ENCODE measurements at regions not wholly inside any gene's neighbourhood (a gene's known extent, or its start where the extent isn't known, plus 50 kb on each side); places are given as distances from the start of the nearest gene placed in this dataset.

- H3K27me3 ChIP-seq (ENCODE audit: control insufficient read depth in 1 of 2, insufficient read depth in 1 of 2, low read length in 2 of 2), result peaks cover 10 to 24% of the 10 kb centered on the region in 2 experiments
- H4K91ac ChIP-seq (ENCODE audit: low read length), result no peak overlapping the region
- no peak for DNase-seq
- no peaks in the 10 kb centered on the region for H3K4me1 ChIP-seq (ENCODE audit: control insufficient read depth, insufficient read depth, low read depth, low read length)
- H3K9ac ChIP-seq (ENCODE audit: low read length), result no peak overlapping the region
- H3K4ac ChIP-seq (ENCODE audit: low read depth in 1 of 2, low read length in 2 of 2), result no peak overlapping the region
- H3K4me2 ChIP-seq (ENCODE audit: low read length, poor library complexity, severe bottlenecking), result no peak overlapping the region
- H3K79me1 ChIP-seq (replicated peaks; ENCODE audit: low read length, poor library complexity, severe bottlenecking), result no peaks in the 10 kb centered on the region
- H2BK15ac ChIP-seq (ENCODE audit: low read depth, poor library complexity, severe bottlenecking), result no peak overlapping the region
- no peak overlapping the region for H2BK120ac ChIP-seq (ENCODE audit: low read depth, low read length)
- H3K14ac ChIP-seq (ENCODE audit: low read length in 2 of 2), result no peak overlapping the region
- H4K8ac ChIP-seq (ENCODE audit: low read length), result no peak overlapping the region
- H3K9me3 ChIP-seq (ENCODE audit: control insufficient read depth, low read length), result no peaks in the 10 kb centered on the region
- H3K18ac ChIP-seq (ENCODE audit: low read depth in 1 of 2, low read length in 2 of 2), result no peak overlapping the region
- H3K27ac ChIP-seq (ENCODE audit: low read length, poor library complexity, severe bottlenecking), result no peak overlapping the region
- H3K36me3 ChIP-seq (ENCODE audit: control insufficient read depth in 1 of 2, insufficient read depth in 2 of 2, low read depth in 1 of 2, low read length in 2 of 2), result no peaks in the 10 kb centered on the region
- H2BK5ac ChIP-seq (ENCODE audit: low read depth, low read length, poor library complexity, severe bottlenecking), result no peak overlapping the region
- H2BK12ac ChIP-seq (ENCODE audit: low read length in 2 of 2), result no peak overlapping the region
- H3K23ac ChIP-seq (ENCODE audit: low read length in 2 of 2), result no peak overlapping the region
- no peak overlapping the region for H3K4me3 ChIP-seq (ENCODE audit: insufficient read depth in 1 of 2, low read depth in 1 of 2, low read length in 2 of 2)
- WGBS, result 91% methylated on average over 2 of the region's 4 CpGs
- H2AFZ ChIP-seq (ENCODE audit: low read depth, low read length), result no peak overlapping the region
- H2AK5ac ChIP-seq (ENCODE audit: low read length, severe bottlenecking), result no peak overlapping the region
Observed at GRCh38 chr9:120303519-120303918, 276.4 kb downstream of the CDK5RAP2 start.

DNA sequence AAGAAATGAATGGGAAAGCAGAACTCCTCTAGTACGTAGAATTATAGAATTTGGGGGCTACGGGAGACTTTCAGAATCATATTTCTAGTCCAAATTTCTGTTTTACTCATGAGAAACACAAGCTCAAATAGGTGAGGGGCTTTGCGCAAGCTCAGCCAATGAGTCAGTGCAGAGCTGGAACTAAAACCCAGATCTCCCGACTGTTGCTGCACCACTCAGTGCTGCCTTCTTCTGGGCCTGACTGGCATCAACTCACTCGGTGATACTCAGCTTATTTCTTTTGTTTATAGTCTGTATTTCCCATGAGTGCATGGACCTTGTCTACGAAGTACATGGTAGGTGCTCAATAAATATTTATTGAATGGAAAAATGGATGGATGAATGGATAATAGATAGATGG lies 280.2 kb downstream of the CDK5RAP2 start:
- 50% methylated on average over 4 of the region's 6 CpGs for WGBS
- H3K36me3 ChIP-seq (ENCODE audit: control insufficient read depth in 1 of 2, insufficient read depth in 2 of 2, low read depth in 1 of 2, low read length in 2 of 2), result no peaks in the 10 kb centered on the region
- H3K14ac ChIP-seq (ENCODE audit: low read length in 2 of 2), result no peak overlapping the region
- H2BK120ac ChIP-seq (ENCODE audit: low read depth, low read length), result no peak overlapping the region
- H2BK5ac ChIP-seq (ENCODE audit: low read depth, low read length, poor library complexity, severe bottlenecking), result no peak overlapping the region
- H3K4ac ChIP-seq (ENCODE audit: low read depth in 1 of 2, low read length in 2 of 2), result no peak overlapping the region
- H2AK5ac ChIP-seq (ENCODE audit: low read length, severe bottlenecking), result no peak overlapping the region
- H2AFZ ChIP-seq (ENCODE audit: low read depth, low read length), result no peak overlapping the region
- no peak for DNase-seq
- H3K4me2 ChIP-seq (ENCODE audit: low read length, poor library complexity, severe bottlenecking), result no peak overlapping the region
- no peak overlapping the region for H3K27ac ChIP-seq (ENCODE audit: low read length, poor library complexity, severe bottlenecking)
- no peaks in the 10 kb centered on the region for H3K79me1 ChIP-seq (replicated peaks; ENCODE audit: low read length, poor library complexity, severe bottlenecking)
- no peaks in the 10 kb centered on the region for H3K4me1 ChIP-seq (ENCODE audit: control insufficient read depth, insufficient read depth, low read depth, low read length)
- H3K9ac ChIP-seq (ENCODE audit: low read length), result no peak overlapping the region
- H3K18ac ChIP-seq (ENCODE audit: low read depth in 1 of 2, low read length in 2 of 2), result no peak overlapping the region
- no peak overlapping the region for H2BK15ac ChIP-seq (ENCODE audit: low read depth, poor library complexity, severe bottlenecking)
- H3K23ac ChIP-seq (ENCODE audit: low read length in 2 of 2), result no peak overlapping the region
- H4K91ac ChIP-seq (ENCODE audit: low read length), result no peak overlapping the region
- H2BK12ac ChIP-seq (ENCODE audit: low read length in 2 of 2), result no peak overlapping the region
- H3K4me3 ChIP-seq (ENCODE audit: insufficient read depth in 1 of 2, low read depth in 1 of 2, low read length in 2 of 2), result no peak overlapping the region
- peaks cover 0 to 10% of the 10 kb centered on the region in 2 experiments for H3K27me3 ChIP-seq (ENCODE audit: control insufficient read depth in 1 of 2, insufficient read depth in 1 of 2, low read length in 2 of 2)
- H4K8ac ChIP-seq (ENCODE audit: low read length), result no peak overlapping the region
- no peaks in the 10 kb centered on the region for H3K9me3 ChIP-seq (ENCODE audit: control insufficient read depth, low read length)

GRCh38 chr9:120294003-120294402 lies 286.0 kb downstream of the CDK5RAP2 start:
- Histone ChIP-seq H3K23ac (ENCODE audit: low read length in 2 of 2) (no peak overlapping the region), H2BK15ac (ENCODE audit: low read depth, poor library complexity, severe bottlenecking) (no peak overlapping the region), H3K79me1 (replicated peaks; ENCODE audit: low read length, poor library complexity, severe bottlenecking) (no peaks in the 10 kb centered on the region), H3K4me1 (ENCODE audit: control insufficient read depth, insufficient read depth, low read depth, low read length) (no peaks in the 10 kb centered on the region), H4K91ac (ENCODE audit: low read length) (no peak overlapping the region), H3K4me2 (ENCODE audit: low read length, poor library complexity, severe bottlenecking) (no peak overlapping the region), H3K9ac (ENCODE audit: low read length) (no peak overlapping the region), H3K14ac (ENCODE audit: low read length in 2 of 2) (no peak overlapping the region), H4K8ac (ENCODE audit: low read length) (no peak overlapping the region), H3K27me3 (ENCODE audit: control insufficient read depth in 1 of 2, insufficient read depth in 1 of 2, low read length in 2 of 2) (peaks cover 4 to 6% of the 10 kb centered on the region in 2 experiments), H3K36me3 (ENCODE audit: control insufficient read depth in 1 of 2, insufficient read depth in 2 of 2, low read depth in 1 of 2, low read length in 2 of 2) (no peaks in the 10 kb centered on the region), H2BK120ac (ENCODE audit: low read depth, low read length) (no peak overlapping the region), H2AFZ (ENCODE audit: low read depth, low read length) (no peak overlapping the region), H3K4me3 (ENCODE audit: insufficient read depth in 1 of 2, low read depth in 1 of 2, low read length in 2 of 2) (no peak overlapping the region), H3K27ac (ENCODE audit: low read length, poor library complexity, severe bottlenecking) (no peak overlapping the region), H3K18ac (ENCODE audit: low read depth in 1 of 2, low read length in 2 of 2) (no peak overlapping the region), H2AK5ac (ENCODE audit: low read length, severe bottlenecking) (no peak overlapping the region), H3K4ac (ENCODE audit: low read depth in 1 of 2, low read length in 2 of 2) (no peak overlapping the region), H2BK12ac (ENCODE audit: low read length in 2 of 2) (no peak overlapping the region), H3K9me3 (ENCODE audit: control insufficient read depth, low read length) (no peaks in the 10 kb centered on the region), H2BK5ac (ENCODE audit: low read depth, low read length, poor library complexity, severe bottlenecking) (no peak overlapping the region)
- WGBS, result 58% methylated on average over 4 of the region's 4 CpGs
- DNase-seq, result no peak

- no peak overlapping the region for H2BK15ac ChIP-seq (ENCODE audit: low read depth, poor library complexity, severe bottlenecking)
Observed at GRCh38 chr9:120292606-120293005, 287.4 kb downstream of the CDK5RAP2 start.

More at GRCh38 chr9:120292606-120293005, 287.4 kb downstream of the CDK5RAP2 start:
- H3K27me3 ChIP-seq (ENCODE audit: control insufficient read depth in 1 of 2, insufficient read depth in 1 of 2, low read length in 2 of 2), result peaks cover 4 to 6% of the 10 kb centered on the region in 2 experiments
- H2BK120ac ChIP-seq (ENCODE audit: low read depth, low read length), result no peak overlapping the region
- H3K27ac ChIP-seq (ENCODE audit: low read length, poor library complexity, severe bottlenecking), result no peak overlapping the region
- H4K91ac ChIP-seq (ENCODE audit: low read length), result no peak overlapping the region
- no peak overlapping the region for H2BK5ac ChIP-seq (ENCODE audit: low read depth, low read length, poor library complexity, severe bottlenecking)
- no peak overlapping the region for H3K9ac ChIP-seq (ENCODE audit: low read length)
- no peak overlapping the region for H2BK12ac ChIP-seq (ENCODE audit: low read length in 2 of 2)
- no peak overlapping the region for H3K14ac ChIP-seq (ENCODE audit: low read length in 2 of 2)
- H3K4ac ChIP-seq (ENCODE audit: low read depth in 1 of 2, low read length in 2 of 2), result no peak overlapping the region
- no peaks in the 10 kb centered on the region for H3K79me1 ChIP-seq (replicated peaks; ENCODE audit: low read length, poor library complexity, severe bottlenecking)
- H4K8ac ChIP-seq (ENCODE audit: low read length), result no peak overlapping the region
- H2AFZ ChIP-seq (ENCODE audit: low read depth, low read length), result no peak overlapping the region
- DNase-seq, result no peak
- H2AK5ac ChIP-seq (ENCODE audit: low read length, severe bottlenecking), result no peak overlapping the region
- H3K36me3 ChIP-seq (ENCODE audit: control insufficient read depth in 1 of 2, insufficient read depth in 2 of 2, low read depth in 1 of 2, low read length in 2 of 2), result no peaks in the 10 kb centered on the region
- no CpG with 5 or more reads among the region's 1 CpG for WGBS
- no peak overlapping the region for H3K23ac ChIP-seq (ENCODE audit: low read length in 2 of 2)
- H3K18ac ChIP-seq (ENCODE audit: low read depth in 1 of 2, low read length in 2 of 2), result no peak overlapping the region
- no peaks in the 10 kb centered on the region for H3K9me3 ChIP-seq (ENCODE audit: control insufficient read depth, low read length)
- no peaks in the 10 kb centered on the region for H3K4me1 ChIP-seq (ENCODE audit: control insufficient read depth, insufficient read depth, low read depth, low read length)
- no peak overlapping the region for H3K4me2 ChIP-seq (ENCODE audit: low read length, poor library complexity, severe bottlenecking)
- H3K4me3 ChIP-seq (ENCODE audit: insufficient read depth in 1 of 2, low read depth in 1 of 2, low read length in 2 of 2), result no peak overlapping the region

Data from mesenchymal stem cell (in vitro differentiated cells and primary cell).